NCI-H446 (cell line): ENCODE measurements at regions not wholly inside any gene's neighbourhood (a gene's known extent, or its start where the extent isn't known, plus 50 kb on each side); places are given as distances from the start of the nearest gene placed in this dataset.
A peak's percentile ranks its signal among the peaks of the same experiment; 100 is the strongest.
"Not testable (repeated sequence)": the region's sequence is repeated elsewhere in the genome, so short reads cannot be mapped to it uniquely, and the experiment has no call there.

Experiments used
- DNase-seq, 2 experiments: peaks; one replicate each; lab custom pipeline; 2025; lab: John Stamatoyannopoulos, UW

DNA sequence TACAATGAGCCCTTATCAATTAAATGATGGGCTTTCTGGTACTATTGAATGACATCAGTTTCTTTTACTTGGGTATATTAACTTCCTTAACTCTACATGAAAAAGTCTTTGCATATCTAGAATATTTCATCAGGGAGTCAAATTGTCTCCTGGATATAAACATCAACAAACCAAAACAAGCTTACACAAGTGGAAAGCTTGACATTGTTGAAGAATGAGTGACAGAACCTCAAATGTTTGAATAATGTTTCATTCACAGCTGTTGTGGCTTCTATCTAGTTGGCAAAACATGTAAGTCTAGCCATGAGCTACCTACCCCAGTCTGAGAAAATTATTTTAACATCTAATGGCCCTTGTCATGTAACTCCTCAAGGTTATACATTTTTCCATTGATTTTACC lies 604.8 kb upstream of the ADAMTS5 start:
- DNase-seq: no peak

DNA sequence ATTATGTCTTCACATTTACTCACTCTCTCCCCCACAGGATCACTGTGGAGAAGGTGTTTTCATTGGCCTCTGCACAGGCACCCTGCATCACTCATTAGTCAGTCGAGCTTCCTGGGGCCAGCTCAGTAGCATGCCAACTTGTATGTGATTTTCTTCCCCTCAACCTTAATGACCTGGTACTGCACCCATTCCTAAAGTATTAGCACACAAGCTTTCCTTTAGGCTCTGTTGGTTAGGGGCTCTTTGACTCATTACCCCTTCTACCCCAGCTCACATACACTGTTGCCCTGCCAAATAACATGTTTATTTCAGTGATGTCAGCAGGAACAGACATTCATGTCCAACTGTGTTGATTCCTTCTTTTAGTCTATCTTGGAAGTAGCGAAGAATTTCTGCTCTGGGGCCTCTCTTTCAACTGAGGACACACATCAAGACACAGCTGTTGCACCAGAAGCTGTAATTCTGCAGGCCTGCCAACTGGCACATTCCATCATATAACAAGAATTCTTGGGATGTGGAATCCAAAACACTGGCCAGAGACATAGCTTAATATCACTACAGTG lies 603.5 kb upstream of the ADAMTS5 start:
- DNase-seq: peak in 1 of 2 experiments; percentile 66

DNA sequence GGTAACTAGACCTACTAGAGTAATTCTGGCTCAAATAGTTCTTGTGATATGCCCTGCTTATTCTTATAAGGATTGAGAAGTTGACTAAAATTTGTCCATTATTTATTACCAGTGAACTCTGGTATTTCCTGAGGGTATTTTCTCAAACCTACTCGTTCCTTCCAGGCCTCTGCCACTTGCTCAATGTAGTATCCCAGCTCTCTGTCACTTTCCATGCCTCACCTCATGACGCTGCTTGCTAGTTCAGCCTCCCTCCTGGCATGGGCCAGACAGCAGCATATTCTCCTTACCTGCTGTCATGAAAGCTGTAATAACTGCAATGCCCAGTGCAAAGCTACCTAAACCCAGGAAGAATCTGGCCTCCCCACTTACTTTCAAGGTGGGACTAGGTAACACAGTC lies 602.9 kb upstream of the ADAMTS5 start:
- no peak for DNase-seq

DNA sequence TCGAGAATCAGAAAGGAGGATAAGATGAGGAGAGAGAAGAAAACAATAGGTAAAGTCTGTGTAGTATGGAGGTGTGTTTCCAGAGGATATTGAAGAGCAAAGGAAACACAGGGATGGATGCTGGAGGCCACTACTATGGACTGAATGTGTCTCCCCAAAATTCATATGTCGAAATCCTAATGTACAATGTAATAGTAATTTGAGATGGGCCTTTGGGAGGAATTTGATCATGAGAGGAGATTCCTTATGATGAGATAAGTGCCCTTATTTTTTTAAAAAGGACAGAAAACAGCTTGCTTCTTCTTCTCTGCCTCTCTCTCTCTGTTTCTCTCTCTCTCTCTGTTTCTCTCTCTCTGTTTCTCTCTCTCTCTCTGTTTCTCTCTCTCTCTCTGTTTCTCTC lies 602.2 kb upstream of the ADAMTS5 start:
- DNase-seq: no peak

DNA sequence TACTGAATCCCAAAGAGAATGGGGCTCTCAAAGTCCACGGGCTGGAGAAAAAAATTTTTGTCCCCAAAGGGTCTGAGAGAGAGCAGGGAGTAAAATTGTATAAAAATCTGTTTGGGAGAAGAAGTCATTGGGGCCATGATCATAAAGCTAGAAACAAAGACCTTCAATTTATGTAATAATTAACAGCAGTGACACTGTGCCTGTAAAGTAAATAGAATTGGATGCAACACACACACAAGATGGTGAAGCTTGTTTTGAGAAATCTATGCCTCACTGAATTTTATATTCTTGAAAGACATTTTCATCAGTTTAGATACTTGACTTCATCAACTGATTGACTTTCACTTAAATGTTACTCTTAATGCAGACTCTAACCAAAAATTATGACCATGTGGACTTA lies 600.5 kb upstream of the ADAMTS5 start:
- DNase-seq: no peak

DNA sequence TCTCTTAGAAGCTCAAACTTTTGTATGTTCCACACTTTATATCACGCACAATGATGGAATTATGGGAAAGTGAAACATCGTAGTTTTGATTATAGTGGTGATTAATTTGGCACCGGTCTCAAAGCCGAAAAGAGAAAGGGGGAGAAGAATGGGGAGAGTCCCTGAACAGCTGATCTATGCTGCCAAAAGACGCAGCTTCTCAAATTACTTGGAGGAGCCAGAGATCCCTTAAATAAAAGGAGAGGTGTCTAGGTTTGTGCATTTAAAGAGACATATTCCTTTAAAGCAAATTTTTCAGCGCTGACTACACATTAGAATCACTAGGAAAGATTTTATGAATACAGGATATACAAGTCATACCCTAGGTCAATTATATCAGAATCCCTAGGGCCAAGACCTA lies 599.6 kb upstream of the ADAMTS5 start:
- no peak for DNase-seq

DNA sequence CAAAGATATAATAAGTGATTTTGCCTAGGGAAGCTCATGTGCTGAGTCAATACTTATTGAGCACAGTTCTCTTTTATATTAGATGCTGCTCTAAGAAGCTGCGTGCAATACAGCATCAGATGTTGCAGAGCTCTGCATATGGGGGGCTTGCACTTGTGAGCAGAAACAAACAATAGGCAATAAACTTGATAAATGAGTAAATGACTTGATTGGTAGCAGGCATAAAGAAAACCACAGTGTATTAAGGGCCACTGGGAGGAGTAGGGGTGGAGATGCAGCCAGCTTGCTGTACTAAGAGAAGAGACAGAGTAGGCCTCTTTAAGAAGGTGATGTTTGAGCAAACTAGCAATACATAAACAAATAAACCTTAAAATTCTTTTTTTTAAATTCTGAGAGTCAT lies 598.5 kb upstream of the ADAMTS5 start:
- no peak for DNase-seq

DNA sequence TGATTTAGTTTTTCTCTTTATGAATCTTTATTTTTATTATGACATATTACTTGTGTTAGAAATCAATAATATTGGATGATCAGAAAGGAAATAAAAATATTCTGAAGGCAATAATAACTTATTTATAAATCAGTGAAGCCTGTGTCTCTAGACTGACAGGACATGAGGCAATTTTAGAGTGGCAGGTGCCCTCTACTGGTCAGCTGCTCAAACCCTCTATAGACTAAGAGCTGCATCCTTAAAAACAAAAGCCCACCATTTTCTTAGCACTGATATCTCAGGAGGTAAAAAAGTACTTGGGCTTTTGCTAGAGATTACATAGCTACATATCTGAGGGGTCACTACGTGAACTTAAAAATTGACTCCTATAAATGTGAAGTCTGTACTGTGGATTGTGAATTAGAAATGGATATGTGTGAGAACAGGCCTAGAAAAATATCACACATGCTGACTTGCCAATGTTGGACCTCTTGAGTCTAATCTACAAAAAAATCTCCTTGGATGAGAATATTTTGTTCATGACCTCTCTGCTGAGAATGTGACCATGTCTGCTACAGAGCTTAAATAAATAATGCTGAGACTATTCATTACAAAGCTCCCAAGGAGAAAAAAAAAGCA lies 597.9 kb upstream of the ADAMTS5 start:
- peak; percentile 32 to 75 for DNase-seq

DNA sequence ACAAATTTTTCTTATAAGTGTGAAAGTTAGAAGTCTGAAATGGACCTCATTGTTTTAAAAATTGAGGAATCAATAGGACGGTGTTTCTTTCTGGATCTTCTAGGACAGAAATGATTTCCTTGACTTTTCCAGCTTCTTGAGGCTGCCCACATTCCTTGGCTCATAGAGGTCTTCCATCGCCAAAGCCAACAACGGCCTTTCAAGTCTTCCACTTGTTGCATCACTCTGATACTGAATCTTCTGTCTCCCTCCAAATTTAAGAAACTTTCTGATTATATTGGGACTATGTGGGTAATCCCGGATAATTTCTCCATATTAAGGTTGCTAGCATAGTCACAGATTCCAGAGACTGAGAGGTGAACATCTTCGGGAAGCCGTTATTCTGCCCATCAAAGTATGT lies 595.4 kb upstream of the ADAMTS5 start:
- DNase-seq: no peak

DNA sequence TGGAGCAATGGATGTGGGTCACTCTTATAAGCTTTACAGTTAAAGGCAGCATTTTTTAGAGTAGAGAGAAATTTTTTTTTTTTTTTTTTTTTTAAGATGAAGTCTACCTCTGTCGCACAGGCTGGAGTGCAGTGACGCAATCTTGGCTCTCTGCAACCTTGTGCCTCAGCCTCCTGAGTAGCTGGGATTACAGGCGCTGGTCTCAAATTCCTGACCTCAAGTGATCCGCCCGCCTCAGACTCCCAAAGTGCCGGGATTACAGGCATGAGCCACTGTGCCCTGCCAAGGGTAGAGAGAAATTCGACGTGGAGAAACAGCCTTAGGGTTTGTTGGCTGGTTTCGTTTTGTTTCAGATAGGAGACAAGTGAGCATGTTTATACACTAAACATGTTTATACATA lies 594.2 kb upstream of the ADAMTS5 start:
- DNase-seq: no peak

DNA sequence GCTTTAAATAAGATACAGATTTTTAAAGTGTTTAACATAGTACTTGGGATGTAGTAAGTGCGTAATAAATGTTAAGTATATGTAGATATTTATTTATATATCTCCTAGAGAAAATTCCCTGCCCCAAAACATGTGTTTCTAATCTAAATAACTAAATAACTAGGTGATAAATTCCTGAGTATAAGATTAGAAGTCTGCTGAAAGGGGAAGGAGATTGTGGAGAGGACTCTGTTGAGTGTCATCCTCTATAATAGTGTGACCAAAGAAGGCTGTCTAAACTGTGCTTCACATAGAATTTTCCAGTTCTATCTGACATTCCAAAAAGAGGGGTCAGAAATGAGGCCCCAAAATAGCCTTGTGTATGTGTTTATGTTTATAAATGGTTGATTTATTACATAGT lies 590.5 kb upstream of the ADAMTS5 start:
- no peak for DNase-seq

DNA sequence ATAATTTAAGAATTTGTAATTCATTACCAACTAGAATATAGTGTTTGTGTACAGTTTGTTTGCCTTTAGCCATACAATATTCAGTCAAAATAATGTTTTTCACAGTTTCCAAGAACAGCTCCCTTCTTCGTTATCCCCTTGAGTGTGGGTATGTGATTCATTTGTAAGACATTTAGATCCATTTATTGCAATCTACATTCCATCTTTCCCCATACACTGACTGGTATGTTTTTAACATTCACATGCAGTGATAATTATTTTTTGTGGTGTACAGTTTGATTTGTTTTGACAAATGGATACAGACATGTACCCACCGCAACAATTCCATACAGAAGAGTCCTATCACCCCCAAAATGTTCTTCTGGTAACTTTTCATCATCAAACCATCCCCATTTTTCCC lies 589.1 kb upstream of the ADAMTS5 start:
- DNase-seq: no peak

DNA sequence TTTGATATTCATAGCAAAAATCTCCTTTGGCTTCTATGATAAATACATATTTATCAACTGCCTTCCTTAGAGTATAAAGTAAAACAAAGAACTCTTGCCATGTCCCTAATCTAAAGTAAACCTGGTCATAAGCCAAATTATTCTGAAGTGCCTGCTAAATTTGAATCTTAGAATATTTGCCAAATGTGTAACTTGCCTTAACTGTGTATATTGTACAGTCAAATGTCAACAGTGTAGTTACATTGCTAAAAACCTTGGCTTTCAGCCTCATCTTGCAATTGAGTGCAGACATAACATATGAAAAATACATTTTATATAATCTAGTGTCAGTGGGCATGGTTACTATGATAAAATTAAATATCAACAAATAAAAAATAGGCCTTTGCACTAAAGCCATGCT lies 583.4 kb upstream of the ADAMTS5 start:
- DNase-seq: peak in 1 of 2 experiments; percentile 66

DNA sequence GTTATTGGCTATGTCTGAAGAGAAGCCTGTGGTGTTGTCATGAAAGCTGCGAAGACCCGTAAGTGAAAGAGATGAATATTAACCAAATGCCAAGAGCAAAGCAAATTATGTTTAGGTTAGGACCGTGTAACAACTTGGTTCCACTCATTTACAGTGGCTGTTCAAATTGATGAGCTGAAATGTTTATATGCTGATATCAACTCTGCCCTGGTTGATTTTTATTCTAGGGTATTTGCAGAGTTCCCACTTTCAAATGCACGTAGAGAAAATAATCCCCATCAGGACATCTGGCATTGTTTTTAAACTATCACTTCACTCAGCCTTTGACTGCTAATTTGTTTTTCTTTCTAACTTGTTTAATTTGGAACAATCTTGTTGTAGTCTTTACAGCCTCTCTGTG lies 581.6 kb upstream of the ADAMTS5 start:
- DNase-seq: peak; percentile 16 to 25

DNA sequence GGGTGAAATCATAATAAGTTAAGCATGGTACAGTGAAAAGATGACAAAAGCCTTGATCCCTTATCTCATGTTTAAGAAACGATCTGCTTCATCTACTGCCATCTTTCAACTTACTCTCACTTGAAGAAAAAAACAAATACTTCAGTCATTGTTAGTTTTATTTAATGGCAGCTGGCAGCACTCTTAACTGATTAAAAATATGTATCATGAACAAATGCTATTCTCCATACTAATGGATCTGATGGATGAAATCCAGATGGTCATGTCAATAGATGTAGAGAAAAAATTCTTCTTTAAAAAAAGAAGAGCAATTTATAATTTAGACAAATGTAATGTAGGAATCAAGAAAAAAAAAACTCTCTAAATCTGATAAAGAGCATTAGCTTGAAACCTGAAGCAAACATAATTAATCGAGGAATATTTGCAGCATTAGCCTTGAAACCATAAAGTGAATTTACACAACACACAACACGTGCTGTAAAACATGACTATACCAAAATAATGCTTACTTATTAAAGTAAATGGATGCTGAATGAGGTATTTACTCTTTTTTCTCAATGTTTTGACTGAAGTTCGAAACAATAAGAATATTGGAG lies 579.0 kb upstream of the ADAMTS5 start:
- DNase-seq: no peak

DNA sequence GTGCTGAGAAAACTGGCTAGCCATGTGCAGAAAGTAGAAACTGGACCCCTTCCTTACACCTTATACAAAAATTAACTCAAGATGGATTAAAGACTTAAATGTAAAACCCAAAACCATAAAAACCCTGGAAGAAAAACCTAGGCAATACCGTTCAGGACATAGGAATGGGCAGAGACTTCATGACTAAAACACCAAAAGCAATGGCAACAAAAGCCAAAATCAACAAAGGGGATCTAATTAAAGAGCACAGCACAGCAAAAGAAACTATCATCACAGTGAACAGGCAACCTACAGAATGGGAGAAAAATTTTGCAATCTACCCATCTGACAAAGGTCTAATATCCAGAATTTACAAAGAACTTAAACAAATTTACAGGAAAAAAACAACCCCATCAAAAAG lies 575.2 kb upstream of the ADAMTS5 start:
- not testable (repeated sequence) for DNase-seq

DNA sequence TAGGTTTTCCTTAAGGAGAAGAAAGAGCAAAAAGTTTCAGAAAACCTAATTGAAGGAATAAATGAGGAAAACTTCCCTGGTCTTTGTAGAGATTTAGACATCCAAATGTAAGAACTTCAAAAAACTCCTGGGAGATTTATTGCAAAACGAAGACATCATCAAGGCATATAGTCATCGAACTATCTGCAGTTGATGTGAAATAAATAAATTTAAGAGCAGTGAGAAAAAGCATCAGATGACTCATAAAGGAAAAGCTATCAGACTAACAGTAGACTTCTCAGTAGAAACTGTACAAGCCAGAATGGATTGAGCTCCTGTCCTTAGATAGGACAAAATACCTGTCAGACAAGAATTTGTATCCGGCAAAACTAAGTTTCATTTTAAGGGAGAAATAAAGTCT lies 569.4 kb upstream of the ADAMTS5 start:
- DNase-seq: no peak

DNA sequence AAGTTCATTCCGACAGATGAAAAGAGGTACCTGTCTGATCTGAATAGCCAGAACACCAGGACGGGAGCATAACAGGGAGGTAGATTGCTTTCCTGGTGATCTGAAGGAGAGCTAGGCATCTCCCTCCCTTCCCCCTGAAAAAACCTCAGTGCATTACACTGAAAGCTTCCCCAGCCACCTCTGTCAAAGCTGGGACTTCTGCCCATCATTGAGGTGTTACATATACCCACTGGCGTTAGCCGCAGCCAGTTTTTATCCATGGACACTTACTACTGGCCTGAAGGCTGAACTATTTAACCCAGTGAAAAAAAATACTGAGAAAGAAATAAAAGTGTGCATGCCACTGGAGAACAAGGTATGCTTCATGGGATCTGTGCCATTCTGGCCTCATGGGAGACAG lies 568.3 kb upstream of the ADAMTS5 start:
- no peak for DNase-seq

DNA sequence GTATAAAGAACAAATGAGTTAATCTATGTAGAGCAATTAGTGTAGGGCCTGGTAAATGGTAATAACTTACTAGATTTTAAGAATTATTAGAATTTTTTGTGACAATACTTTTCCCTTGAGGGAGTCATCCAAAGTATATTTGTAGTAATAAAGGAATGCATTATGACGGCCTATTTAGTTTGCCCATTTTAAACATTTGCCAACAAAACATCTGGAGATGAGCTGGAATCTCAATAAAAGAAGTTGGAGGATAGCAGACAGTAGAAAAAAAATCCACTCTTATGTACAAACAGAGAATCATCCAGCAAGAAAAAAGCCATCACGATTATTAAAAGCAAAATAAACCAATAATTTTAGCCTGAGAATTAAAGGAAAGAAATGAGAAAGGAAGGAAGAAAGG lies 567.3 kb upstream of the ADAMTS5 start:
- no peak for DNase-seq

DNA sequence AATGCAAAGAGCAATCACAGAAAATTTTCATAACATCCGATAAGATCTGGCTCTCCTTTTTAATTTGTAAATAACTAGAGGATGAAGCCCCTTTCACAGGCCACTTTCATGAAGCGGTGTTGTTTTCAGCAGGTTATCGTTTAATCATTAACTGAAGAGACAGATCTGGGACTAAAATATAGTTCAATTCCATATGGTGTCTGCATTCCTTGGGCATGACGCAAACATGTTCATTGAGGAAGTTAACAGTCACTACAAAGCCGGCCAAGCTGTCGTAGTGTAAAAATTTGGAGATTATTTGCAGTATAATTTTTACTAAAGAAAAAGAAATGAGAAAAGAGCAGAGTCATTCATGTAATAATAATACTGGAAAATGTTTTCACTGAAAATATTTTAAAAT lies 565.2 kb upstream of the ADAMTS5 start:
- DNase-seq: peak; percentile 66 to 83

DNA sequence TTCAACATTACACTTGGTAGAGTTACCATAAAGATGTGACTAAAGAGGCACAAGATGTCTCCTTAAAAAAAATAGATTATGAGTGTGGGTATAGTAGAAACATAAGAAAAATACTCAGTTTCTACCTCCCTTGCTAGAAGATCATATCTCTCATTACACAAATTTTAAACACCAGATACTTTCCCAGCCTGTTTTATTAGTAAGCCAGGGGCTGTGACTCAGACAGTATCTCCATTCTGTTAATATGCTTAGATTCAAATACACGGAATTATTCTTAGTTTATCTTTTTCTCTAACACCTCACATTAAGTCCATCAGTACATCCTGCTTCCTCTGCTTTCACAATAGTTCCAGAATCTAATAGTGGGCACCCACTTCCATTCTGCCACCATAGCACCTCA lies 561.8 kb upstream of the ADAMTS5 start:
- no peak for DNase-seq

DNA sequence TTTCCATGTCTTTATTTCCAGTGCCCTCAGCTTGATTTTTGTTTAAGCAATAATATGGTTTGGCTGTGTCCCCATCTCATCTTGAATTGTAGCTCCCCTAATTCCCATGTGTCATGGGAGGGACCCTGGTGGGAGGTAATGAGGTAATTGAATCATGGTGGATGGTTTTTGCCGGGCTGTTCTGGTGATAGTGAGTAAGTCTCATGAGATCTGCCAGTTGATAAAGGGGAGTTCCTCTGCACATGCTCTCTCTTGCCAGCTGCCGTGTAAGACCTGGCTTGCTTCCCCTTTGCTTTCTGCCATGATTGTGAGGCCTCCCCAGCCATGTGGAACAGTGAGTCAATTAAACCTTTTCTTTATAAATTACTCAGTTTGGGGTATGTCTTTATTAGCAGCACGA lies 559.6 kb upstream of the ADAMTS5 start:
- DNase-seq: no peak

DNA sequence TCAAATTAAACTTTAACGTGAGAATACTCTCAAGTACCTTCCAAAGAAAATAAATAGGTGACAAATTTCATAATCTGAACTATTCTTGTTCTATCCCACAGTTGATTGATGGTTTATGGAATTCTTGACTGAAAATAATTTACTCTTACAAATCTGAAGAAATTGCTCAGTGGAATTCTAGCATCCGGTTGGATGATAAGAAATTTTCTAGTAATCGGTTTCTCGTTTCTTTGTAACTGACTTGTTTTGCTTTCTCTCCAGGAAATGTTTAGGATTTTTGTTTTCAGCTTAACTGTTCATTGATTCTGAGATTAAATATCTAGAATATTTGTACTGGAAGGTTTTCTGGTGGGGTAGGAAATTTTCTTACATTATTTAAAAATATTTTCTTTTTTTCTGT lies 558.9 kb upstream of the ADAMTS5 start:
- no peak for DNase-seq

DNA sequence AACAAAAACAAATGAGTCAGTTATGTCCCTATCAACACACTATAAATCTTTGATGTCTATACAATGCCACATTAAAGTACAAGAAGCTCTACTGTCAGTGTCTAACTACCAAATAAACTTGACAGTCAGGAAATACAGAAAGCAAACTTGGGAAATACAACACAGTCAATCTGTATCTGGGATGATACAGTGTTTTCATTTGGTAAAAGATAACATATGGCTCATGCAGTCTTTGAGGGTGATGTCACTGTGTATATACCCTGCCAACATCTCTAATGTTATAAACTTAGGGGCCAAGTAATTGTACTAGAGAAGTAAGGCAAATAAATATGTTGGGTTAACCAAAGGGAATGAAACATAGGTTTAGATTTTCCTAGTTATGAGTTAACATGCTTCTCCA lies 552.5 kb upstream of the ADAMTS5 start:
- DNase-seq: peak; percentile 27 to 77
